HepG2 (cell line): ENCODE measurements at regions not wholly inside any gene's neighbourhood (a gene's known extent, or its start where the extent isn't known, plus 50 kb on each side); places are given as distances from the start of the nearest gene placed in this dataset.

ENCODE experiments used
- AKAP8 ChIP-seq: sonication (generic); formaldehyde crosslinking; IDR thresholded peaks from 2 replicates; pipeline ENCODE4 v1.5.1; 2020; ENCODE audit warnings: mild to moderate bottlenecking, missing genetic modification reagents
- ATRX ChIP-seq: sonication (generic); formaldehyde crosslinking; IDR thresholded peaks from 2 replicates; pipeline ENCODE4 v1.4.0; 2020; ENCODE audit warnings: missing genetic modification reagents, borderline replicate concordance
- HIVEP1 ChIP-seq: sonication (generic); formaldehyde crosslinking; IDR thresholded peaks from 2 replicates; pipeline ENCODE4 v1.4.0; 2020; ENCODE audit warnings: mild to moderate bottlenecking, missing genetic modification reagents
- HNF1A ChIP-seq, 2 experiments: sonication (generic) in 1 of 2; formaldehyde crosslinking in 1 of 2; IDR thresholded peaks; 2 replicates each; pipeline versions ENCODE4 v1.4.0 to v1.6.1; 2016 to 2020; ENCODE audit warnings: borderline replicate concordance in 1 of 2, low read depth in 1 of 2, mild to moderate bottlenecking in 1 of 2, missing genetic modification reagents in 1 of 2
- KAT2B ChIP-seq: fragments of 150-350 bp; IDR thresholded peaks from 2 replicates; pipeline ENCODE4 v1.6.1; 2014; ENCODE audit warnings: low read depth, low read length, borderline replicate concordance
- SMARCE1 ChIP-seq: fragments of 450-650 bp; IDR thresholded peaks from 2 replicates; pipeline ENCODE4 v1.6.1; 2017; ENCODE audit warnings: borderline replicate concordance
- ZBTB25 ChIP-seq: IDR thresholded peaks from 2 replicates; pipeline ENCODE4 v1.6.1; 2018; ENCODE audit warnings: missing genetic modification reagents
- ZNF276 ChIP-seq: sonication (generic); formaldehyde crosslinking; IDR thresholded peaks from 2 replicates; pipeline ENCODE4 v1.4.0; 2020; ENCODE audit warnings: mild to moderate bottlenecking, low read depth, missing genetic modification reagents
- ZNF280B ChIP-seq: sonication (generic); formaldehyde crosslinking; IDR thresholded peaks from 2 replicates; pipeline ENCODE4 v1.5.0; 2020; ENCODE audit warnings: missing genetic modification reagents, mild to moderate bottlenecking, borderline replicate concordance
- ZNF574 ChIP-seq: sonication (generic); formaldehyde crosslinking; IDR thresholded peaks from 2 replicates; pipeline ENCODE4 v1.4.0; 2020; ENCODE audit warnings: missing genetic modification reagents
- ZNF652 ChIP-seq: IDR thresholded peaks from 2 replicates; pipeline ENCODE4 v1.6.1; 2016; ENCODE audit warnings: low read depth, borderline replicate concordance
- ZNF800 ChIP-seq: sonication (generic); formaldehyde crosslinking; IDR thresholded peaks from 2 replicates; pipeline ENCODE4 v1.4.0; 2020; ENCODE audit warnings: missing genetic modification reagents
- ZNF850 ChIP-seq: sonication (generic); formaldehyde crosslinking; conservative IDR thresholded peaks from 2 replicates; pipeline ENCODE4 v1.9.0; 2021; ENCODE audit warnings: mild to moderate bottlenecking, missing genetic modification reagents

- TF ChIP-seq ZBTB25 = no peak
- no peak for TF ChIP-seq SMARCE1
- no peak for TF ChIP-seq KAT2B
- TF ChIP-seq ZNF800 (CRISPR knock-in tag) = peak; percentile 98
- TF ChIP-seq ZNF574 (CRISPR knock-in tag) = peak; percentile 60; the same call in 1 of the 2 replicates
- no peak for TF ChIP-seq ZNF652 (CRISPR knock-in tag)
- no peak for TF ChIP-seq ATRX (CRISPR knock-in tag)
- TF ChIP-seq HNF1A (IDR thresholded peaks at IDR 0.05; ENCODE audit: low read depth) = no peak
- TF ChIP-seq HNF1A (CRISPR knock-in tag; IDR thresholded peaks at IDR 0.05; ENCODE audit: borderline replicate concordance) = peak; percentile 35; the same call in 1 of the 2 replicates
- peak; percentile 73; the same call in 1 of the 2 replicates for TF ChIP-seq HIVEP1 (CRISPR knock-in tag)
- TF ChIP-seq ZNF280B (CRISPR knock-in tag) = peak; percentile 93
- 0 out of 2 replicates have a peak, but pooled peaks have one; percentile 16 for TF ChIP-seq ZNF276 (CRISPR knock-in tag)
- TF ChIP-seq AKAP8 (CRISPR knock-in tag) = no peak
- TF ChIP-seq ZNF850 (CRISPR knock-in tag) = no peak
Observed at GRCh38 chr13:50125554-50126262, 110.5 kb downstream of the KCNRG start (continued).
